ENCODE measurements at regions not wholly inside any gene's neighbourhood (a gene's known extent, or its start where the extent isn't known, plus 50 kb on each side); places are given as distances from the start of the nearest gene placed in this dataset.

DNA sequence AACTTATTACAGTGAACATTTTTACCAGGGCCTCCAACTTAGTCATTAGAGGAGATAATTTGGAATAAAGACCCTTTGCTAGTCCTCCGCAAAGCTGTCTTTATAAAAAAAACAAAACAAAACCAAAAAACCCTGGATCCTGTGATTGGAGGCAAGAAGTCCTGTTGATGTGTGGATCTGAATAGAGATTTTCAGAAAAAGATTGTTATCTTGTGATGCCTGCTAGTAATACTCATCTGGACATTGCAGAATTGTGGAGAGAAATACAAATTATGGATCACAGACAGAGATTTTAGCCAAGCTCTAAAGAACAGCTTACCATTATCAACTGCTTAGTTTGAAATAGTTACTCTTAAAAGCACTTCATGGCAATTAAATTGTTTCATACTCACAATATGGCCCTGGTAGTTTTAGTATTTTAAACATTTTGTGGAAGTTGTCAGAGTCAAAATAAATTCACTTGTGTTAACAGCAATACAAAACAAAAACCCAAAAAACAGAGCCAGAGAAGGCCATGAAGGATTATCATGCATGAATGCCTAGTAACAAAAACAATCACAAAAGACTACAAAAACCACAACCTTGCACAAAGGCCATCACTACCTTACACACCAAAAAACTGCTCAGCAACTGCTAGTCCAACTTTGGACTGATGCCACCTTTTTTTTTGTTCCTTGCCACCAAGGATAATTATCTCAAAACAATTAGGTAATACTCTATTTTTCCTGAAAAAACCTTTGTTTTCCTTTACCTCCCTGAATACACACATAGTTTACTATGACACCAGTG lies 514.5 kb upstream of the SLIT2 start:
- Histone ChIP-seq H3K79me2 (ENCODE audit: control insufficient read depth, low read length) (no peaks in the 10 kb centered on the region), H3K9me2 (replicated peaks; ENCODE audit: control insufficient read depth, low read length) (no peaks in the 10 kb centered on the region), H3K4me3 (ENCODE audit: low read length) (no peak overlapping the region), H3K27me3 (ENCODE audit: control insufficient read depth, low read length) (no peaks in the 10 kb centered on the region), H3K4me2 (ENCODE audit: low read length) (no peak overlapping the region), H3K4me1 (ENCODE audit: control insufficient read depth, low read length) (no peaks in the 10 kb centered on the region), H3K36me3 (ENCODE audit: control insufficient read depth, low read length) (no peaks in the 10 kb centered on the region), H4K20me1 (ENCODE audit: control insufficient read depth, insufficient read depth, low read depth, low read length) (no peaks in the 10 kb centered on the region), H3K9me3 (ENCODE audit: control insufficient read depth, insufficient read depth, low read length) (no peaks in the 10 kb centered on the region), H3F3A (ENCODE audit: control insufficient read depth, insufficient read depth) (no peaks in the 10 kb centered on the region), H3K27ac (ENCODE audit: low read depth, low read length) (no peak overlapping the region)
- no peak for TF ChIP-seq CTCF (IDR thresholded peaks at IDR 0.05; ENCODE audit: low read depth, low read length, poor library complexity, severe bottlenecking)
- no peak for TF ChIP-seq EZH2phosphoT487 (IDR thresholded peaks at IDR 0.05; ENCODE audit: borderline replicate concordance, low read length)

DNA sequence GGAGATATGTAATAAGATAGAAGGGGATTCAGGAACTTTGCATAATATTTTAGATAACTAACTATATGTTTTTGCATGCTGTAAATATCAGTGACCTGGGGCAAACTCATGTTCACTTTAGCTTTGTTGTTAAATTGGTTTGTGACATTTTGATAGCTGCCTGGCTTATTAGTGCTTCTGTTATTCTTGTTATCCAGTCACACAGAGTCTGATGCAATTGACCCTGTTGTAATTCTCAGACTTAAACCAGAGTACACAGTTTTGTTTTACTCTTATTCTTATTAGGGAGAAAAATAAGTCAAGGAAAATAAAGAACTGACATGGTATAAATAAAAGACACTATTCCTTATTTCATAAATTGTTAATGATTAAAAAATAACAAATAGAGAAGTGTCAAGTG lies 516.7 kb upstream of the SLIT2 start:
- H3K27me3 ChIP-seq (ENCODE audit: control insufficient read depth, low read length): no peaks in the 10 kb centered on the region
- no peak overlapping the region for H3K27ac ChIP-seq (ENCODE audit: low read depth, low read length)
- H3K4me3 ChIP-seq (ENCODE audit: low read length): no peak overlapping the region
- no peaks in the 10 kb centered on the region for H3K36me3 ChIP-seq (ENCODE audit: control insufficient read depth, low read length)
- no peaks in the 10 kb centered on the region for H3K79me2 ChIP-seq (ENCODE audit: control insufficient read depth, low read length)
- no peaks in the 10 kb centered on the region for H3K9me3 ChIP-seq (ENCODE audit: control insufficient read depth, insufficient read depth, low read length)
- TF ChIP-seq CTCF (IDR thresholded peaks at IDR 0.05; ENCODE audit: low read depth, low read length, poor library complexity, severe bottlenecking) (no peak), EZH2phosphoT487 (IDR thresholded peaks at IDR 0.05; ENCODE audit: borderline replicate concordance, low read length) (no peak)
- no peak overlapping the region for H3K4me2 ChIP-seq (ENCODE audit: low read length)
- no peaks in the 10 kb centered on the region for H3K4me1 ChIP-seq (ENCODE audit: control insufficient read depth, low read length)
- no peaks in the 10 kb centered on the region for H3K9me2 ChIP-seq (replicated peaks; ENCODE audit: control insufficient read depth, low read length)
- H4K20me1 ChIP-seq (ENCODE audit: control insufficient read depth, insufficient read depth, low read depth, low read length): no peaks in the 10 kb centered on the region
- no peaks in the 10 kb centered on the region for H3F3A ChIP-seq (ENCODE audit: control insufficient read depth, insufficient read depth)

GRCh38 chr4:19729886-19730651 lies 521.6 kb upstream of the SLIT2 start:
- H3K4me2 ChIP-seq (ENCODE audit: low read length): no peak overlapping the region
- no peaks in the 10 kb centered on the region for H3K36me3 ChIP-seq (ENCODE audit: control insufficient read depth, low read length)
- no peaks in the 10 kb centered on the region for H3K9me3 ChIP-seq (ENCODE audit: control insufficient read depth, insufficient read depth, low read length)
- TF ChIP-seq EZH2phosphoT487 (IDR thresholded peaks at IDR 0.05; ENCODE audit: borderline replicate concordance, low read length) (no peak), CTCF (IDR thresholded peaks at IDR 0.05; ENCODE audit: low read depth, low read length, poor library complexity, severe bottlenecking) (no peak)
- H3K79me2 ChIP-seq (ENCODE audit: control insufficient read depth, low read length): no peaks in the 10 kb centered on the region
- H3K4me3 ChIP-seq (ENCODE audit: low read length): no peak overlapping the region
- no peaks in the 10 kb centered on the region for H3K27me3 ChIP-seq (ENCODE audit: control insufficient read depth, low read length)
- H3K27ac ChIP-seq (ENCODE audit: low read depth, low read length): no peak overlapping the region
- no peaks in the 10 kb centered on the region for H3F3A ChIP-seq (ENCODE audit: control insufficient read depth, insufficient read depth)
- H3K9me2 ChIP-seq (replicated peaks; ENCODE audit: control insufficient read depth, low read length): no peaks in the 10 kb centered on the region
- no peaks in the 10 kb centered on the region for H4K20me1 ChIP-seq (ENCODE audit: control insufficient read depth, insufficient read depth, low read depth, low read length)
- H3K4me1 ChIP-seq (ENCODE audit: control insufficient read depth, low read length): no peaks in the 10 kb centered on the region

Measured in DOHH2 (cell line).